HCT116 (cell line): ENCODE measurements at regions not wholly inside any gene's neighbourhood (a gene's known extent, or its start where the extent isn't known, plus 50 kb on each side); places are given as distances from the start of the nearest gene placed in this dataset.

ENCODE experiments used
- ATAC-seq: fragments of 200-7000 bp; cut with Tn5 transposase; 2 replicates; pipeline ENCODE4 v1.9.1; 2020; ENCODE audit warnings: mild to moderate bottlenecking, moderate library complexity
- BruUV-seq: library from RNA; stranded (reverse); fragments of 400-500 nt; replicated peaks from 2 replicates; lab custom pipeline; 2021; lab: Mats Ljungman, UMichigan
- CTCF ChIA-PET: fragments of 300-600 bp; sonication (Branson Sonifier 250); formaldehyde crosslinking; loops from one replicate; lab custom pipeline; 2021; ENCODE audit warnings: antibody characterized with exemption; lab: Charles Lee
- POLR2A ChIA-PET: fragments of 300-600, 350-600 bp; sonication (Branson Sonifier 250); formaldehyde crosslinking; loops from one replicate; lab custom pipeline; 2021; ENCODE audit warnings: antibody characterized with exemption; lab: Charles Lee
- RAD21 ChIA-PET, 2 experiments: fragments of 300-600 bp; sonication (Branson Sonifier 250); formaldehyde crosslinking; loops; one replicate each; lab custom pipeline; 2023; ENCODE audit warnings: low total read pairs in 2 of 2; ENCODE audit not compliant: uncharacterized antibody in 2 of 2, unreplicated experiment in 2 of 2, low non-redundant PET in 1 of 2; lab: Charles Lee
- DNase-seq: peaks from one replicate; pipeline ENCODE4 v3.0.0-alpha.2; 2010; ENCODE audit warnings: low read depth, low spot score
- H2AFZ ChIP-seq: fragments of 200-600 bp; shearing (Covaris generic), sonication (generic); 2 replicates; pipeline ENCODE4 v1.6.1; 2017; ENCODE audit warnings: low read depth, mixed run types, mixed read lengths, antibody characterized with exemption, low read length; ENCODE audit not compliant: poor library complexity, severe bottlenecking
- H3K27ac ChIP-seq: 2 replicates; pipeline ENCODE4 v1.5.1; 2012; ENCODE audit warnings: low read depth, low read length
- H3K27me3 ChIP-seq: fragments of 200-600 bp; sonication (generic); 2 replicates; pipeline ENCODE4 v1.6.1; 2016; ENCODE audit warnings: mixed run types, low read length, mixed read lengths; ENCODE audit not compliant: insufficient read depth
- H3K36me3 ChIP-seq, 2 experiments: fragments of 200-500 bp in 1 of 2; fragments of 200-600 bp in 1 of 2; sonication (Bioruptor generic) in 1 of 2; sonication (generic) in 1 of 2; 2 replicates each; pipeline versions ENCODE4 v1.5.1 to v1.6.1; 2014 to 2016; ENCODE audit warnings: low read length in 2 of 2, inconsistent platforms in 1 of 2, mixed read lengths in 1 of 2, mixed run types in 1 of 2; ENCODE audit not compliant: insufficient read depth in 2 of 2, control insufficient read depth in 1 of 2
- H3K4me1 ChIP-seq, 2 experiments: fragments of 200-600 bp in 1 of 2; sonication (generic) in 1 of 2; 2 replicates each; pipeline versions ENCODE4 v1.5.1 to v1.6.1; 2012 to 2017; ENCODE audit warnings: low read length in 2 of 2, inconsistent platforms in 1 of 2, mild to moderate bottlenecking in 1 of 2, mixed read lengths in 1 of 2, mixed run types in 1 of 2, moderate library complexity in 1 of 2; ENCODE audit not compliant: insufficient read depth in 2 of 2, control insufficient read depth in 1 of 2
- H3K4me2 ChIP-seq: fragments of 200-600 bp; sonication (generic); 2 replicates; pipeline ENCODE4 v1.6.1; 2017; ENCODE audit warnings: mixed run types, low read length, mixed read lengths
- H3K4me3 ChIP-seq, 2 experiments: fragments of 200-600 bp in 1 of 2; sonication (generic) in 1 of 2; replicated peaks in 1 of 2; 2 replicates each; pipeline ENCODE4 v1.5.1; 2011 to 2016; ENCODE audit warnings: low read length in 2 of 2, control low read depth in 1 of 2, low read depth in 1 of 2, mild to moderate bottlenecking in 1 of 2, mixed read lengths in 1 of 2, mixed run types in 1 of 2
- H3K79me2 ChIP-seq: fragments of 200-600 bp; sonication (generic); 2 replicates; pipeline ENCODE4 v1.6.1; 2017; ENCODE audit warnings: mild to moderate bottlenecking, mixed run types, low read length, moderate library complexity, mixed read lengths; ENCODE audit not compliant: insufficient read depth
- H3K9ac ChIP-seq: fragments of 200-600 bp; sonication (generic); 2 replicates; pipeline ENCODE4 v1.6.1; 2016; ENCODE audit warnings: low read length, mixed read lengths
- H3K9me2 ChIP-seq: fragments of 200-600 bp; sonication (generic), shearing (Covaris generic); 2 replicates; pipeline ENCODE4 v1.6.1; 2017; ENCODE audit warnings: mixed run types, mild to moderate bottlenecking, moderate library complexity; ENCODE audit not compliant: insufficient read depth
- H3K9me3 ChIP-seq, 2 experiments: fragments of 200-500 bp in 1 of 2; fragments of 200-600 bp in 1 of 2; sonication (Bioruptor generic) in 1 of 2; sonication (generic) in 1 of 2; 2 replicates each; pipeline ENCODE4 v1.6.1; 2014 to 2017; ENCODE audit warnings: low read length in 2 of 2, mixed read lengths in 2 of 2, inconsistent platforms in 1 of 2, low read depth in 1 of 2, mild to moderate bottlenecking in 1 of 2, mixed run types in 1 of 2, moderate library complexity in 1 of 2; ENCODE audit not compliant: control insufficient read depth in 1 of 2, insufficient read depth in 1 of 2
- H4K20me1 ChIP-seq: fragments of 200-600 bp; sonication (generic), shearing (Covaris generic); 2 replicates; pipeline ENCODE4 v1.6.1; 2017; ENCODE audit warnings: mixed run types, mild to moderate bottlenecking, moderate library complexity; ENCODE audit not compliant: insufficient read depth
- CBX3 ChIP-seq: IDR thresholded peaks from 2 replicates; pipeline ENCODE4 v1.6.1; 2012; ENCODE audit warnings: low read depth
- EGR1 ChIP-seq: IDR thresholded peaks from 2 replicates; pipeline ENCODE4 v1.6.1; 2012; ENCODE audit warnings: low read depth
- EZH2 ChIP-seq: fragments of 200-600 bp; sonication (generic); IDR thresholded peaks from 2 replicates; pipeline ENCODE4 v1.6.1; 2017; ENCODE audit warnings: antibody characterized with exemption, mixed run types
- ZBTB33 ChIP-seq: IDR thresholded peaks from 2 replicates; pipeline ENCODE4 v1.6.1; 2011; ENCODE audit warnings: mild to moderate bottlenecking, low read length, moderate library complexity; ENCODE audit not compliant: insufficient replicate concordance; ENCODE audit errors: extremely low read depth
- intact Hi-C: fragments of 100-400 bp; cut with micrococcal nuclease; formaldehyde crosslinking; loops from 2 replicates; pipeline ENCODE4 v1.10.0; 2022

DNA sequence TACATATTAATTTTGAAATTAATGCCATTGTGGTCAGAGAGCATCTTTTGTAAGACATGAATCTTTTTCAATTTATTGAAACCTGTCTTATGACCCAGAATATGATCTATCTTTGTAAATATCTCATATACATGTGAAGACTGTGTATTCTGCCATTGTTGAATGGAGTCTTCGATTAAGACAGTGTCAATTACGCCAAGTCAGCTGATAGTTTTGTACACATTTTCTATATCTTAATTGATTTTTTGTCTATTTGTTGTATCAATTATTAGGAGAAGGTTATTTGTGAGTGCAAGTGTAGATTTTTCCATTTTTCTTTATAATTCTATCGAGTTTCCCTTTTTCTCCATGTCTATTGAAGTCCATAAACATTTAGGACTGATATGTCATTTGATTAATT is 471.6 kb downstream of the MED10 start:
- no peaks in the 10 kb centered on the region for H3K36me3 ChIP-seq
- no peaks in the 10 kb centered on the region for H3K27me3 ChIP-seq
- H3K4me3 ChIP-seq: no peak overlapping the region
- no peak overlapping the region for H3K9ac ChIP-seq
- no peaks in the 10 kb centered on the region for H3K9me2 ChIP-seq
- no peaks in the 10 kb centered on the region for H3K79me2 ChIP-seq
- no peak for TF ChIP-seq EGR1
- no peak for ATAC-seq
- CTCF ChIA-PET: no interaction called here
- POLR2A ChIA-PET: no interaction called here
- no peak overlapping the region for H3K4me2 ChIP-seq
- BruUV-seq: no TSS peak
- no peak overlapping the region for H3K27ac ChIP-seq
- intact Hi-C loops: no loop called here
- H3K4me1 ChIP-seq: no peaks in the 10 kb centered on the region
- DNase-seq: no peak
- H2AFZ ChIP-seq: no peak overlapping the region
- H4K20me1 ChIP-seq: no peaks in the 10 kb centered on the region
- H3K9me3 ChIP-seq: no peaks in the 10 kb centered on the region
- RAD21 ChIA-PET: no interaction called here

DNA sequence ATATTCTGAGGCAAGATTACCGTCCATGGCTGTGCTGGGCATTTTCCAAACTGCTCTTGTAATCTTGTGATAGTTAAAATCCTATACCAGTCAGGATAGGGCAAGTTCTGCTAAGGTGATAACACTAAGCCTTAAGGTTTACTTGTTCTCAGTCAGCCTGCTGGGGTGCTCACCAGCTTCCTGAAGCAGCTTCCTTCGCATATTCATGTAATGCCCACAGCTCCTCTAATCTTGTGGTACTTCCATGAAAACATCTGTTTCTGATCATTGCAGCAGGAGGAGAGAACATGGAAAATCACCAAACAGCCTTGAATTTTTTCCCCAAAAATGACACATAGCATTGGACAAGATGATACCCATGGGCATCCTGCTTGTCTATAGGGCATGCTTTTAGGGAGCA is 473.2 kb downstream of the MED10 start:
- no peak overlapping the region for H3K4me2 ChIP-seq
- ChIA-PET RAD21 (no interaction called here), POLR2A (no interaction called here), CTCF (no interaction called here)
- H3K27ac ChIP-seq: no peak overlapping the region
- H3K9ac ChIP-seq: no peak overlapping the region
- H2AFZ ChIP-seq: no peak overlapping the region
- no peaks in the 10 kb centered on the region for H4K20me1 ChIP-seq
- H3K27me3 ChIP-seq: no peaks in the 10 kb centered on the region
- H3K9me2 ChIP-seq: no peaks in the 10 kb centered on the region
- H3K36me3 ChIP-seq: no peaks in the 10 kb centered on the region
- no peaks in the 10 kb centered on the region for H3K9me3 ChIP-seq
- TF ChIP-seq EZH2 (no peak), CBX3 (no peak), ZBTB33 (no peak)
- no peaks in the 10 kb centered on the region for H3K4me1 ChIP-seq
- BruUV-seq: no TSS peak
- DNase-seq (no peak), ATAC-seq (no peak)
- H3K79me2 ChIP-seq: no peaks in the 10 kb centered on the region
- no peak overlapping the region for H3K4me3 ChIP-seq
- intact Hi-C loops: no loop called here
